ENCODE measurements at regions not wholly inside any gene's neighbourhood (a gene's known extent, or its start where the extent isn't known, plus 50 kb on each side); places are given as distances from the start of the nearest gene placed in this dataset.

- DNase-seq, result no peak
Measured at GRCh38 chr9:73805111-73805510, 653.4 kb downstream of the ANXA1 start.

DNA sequence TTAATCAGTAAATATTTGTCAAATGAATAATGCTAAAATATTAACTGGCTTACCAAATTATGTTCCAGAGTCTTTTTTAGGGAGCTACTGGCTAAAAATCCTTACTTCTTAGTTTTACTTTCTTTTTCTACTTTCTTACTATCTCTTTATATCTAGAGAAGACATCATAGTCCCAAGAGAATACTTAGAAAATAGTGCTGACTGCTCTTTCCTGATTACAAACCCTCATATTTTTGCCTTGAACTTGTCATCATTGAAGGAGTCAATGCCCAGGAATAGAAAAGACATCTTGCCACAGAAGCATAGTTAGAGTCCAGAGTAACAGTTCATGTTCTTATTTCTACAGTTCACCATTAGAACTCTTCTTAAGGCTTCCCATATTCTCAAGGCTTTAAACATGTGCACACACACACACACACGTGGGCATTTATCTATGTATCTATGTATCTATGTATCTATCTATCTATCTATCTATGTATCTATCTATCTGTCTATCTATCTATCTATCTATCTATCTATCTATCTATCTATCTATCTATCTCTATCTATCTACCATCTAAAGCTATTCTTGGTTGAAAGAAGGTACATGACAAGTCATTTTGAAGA, 654.3 kb downstream of the ANXA1 start:
- no peak for DNase-seq

- no peak for DNase-seq
Measured at GRCh38 chr9:73806876-73807275, 655.2 kb downstream of the ANXA1 start.

- DNase-seq, result no peak
Measured at GRCh38 chr9:73807952-73808351, 656.3 kb downstream of the ANXA1 start.

DNA sequence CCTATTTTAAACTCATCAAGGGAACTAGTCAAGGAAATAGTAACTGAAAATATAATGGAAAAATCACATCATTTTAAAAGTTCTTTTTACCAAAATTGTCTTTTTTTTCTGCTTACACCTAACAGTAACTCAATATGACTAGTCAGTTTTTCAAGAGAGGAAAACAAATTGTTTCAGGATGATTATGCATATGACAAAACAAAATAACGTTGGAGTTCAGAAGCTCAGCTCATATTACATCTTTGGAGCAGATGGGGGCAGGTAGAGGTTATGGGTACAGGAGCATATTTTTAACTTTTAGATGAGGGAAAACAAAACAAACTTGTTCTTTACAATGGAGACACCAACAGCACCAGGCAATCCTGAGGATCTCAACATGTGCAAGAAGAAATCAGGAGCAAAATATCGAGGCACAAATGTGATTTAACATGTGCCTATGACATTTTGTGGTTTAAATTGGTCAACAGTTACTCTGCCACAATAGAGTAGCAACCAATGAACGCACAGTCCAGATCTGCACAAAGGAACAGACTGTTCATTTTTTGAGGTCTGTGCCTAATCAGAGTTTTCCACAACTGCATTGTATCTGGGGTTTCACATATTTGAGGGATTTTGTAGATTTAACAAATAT, 659.0 kb downstream of the ANXA1 start:
- DNase-seq, result no peak

GRCh38 chr9:73813546-73813945, 661.9 kb downstream of the ANXA1 start:
- no peak for DNase-seq

DNA sequence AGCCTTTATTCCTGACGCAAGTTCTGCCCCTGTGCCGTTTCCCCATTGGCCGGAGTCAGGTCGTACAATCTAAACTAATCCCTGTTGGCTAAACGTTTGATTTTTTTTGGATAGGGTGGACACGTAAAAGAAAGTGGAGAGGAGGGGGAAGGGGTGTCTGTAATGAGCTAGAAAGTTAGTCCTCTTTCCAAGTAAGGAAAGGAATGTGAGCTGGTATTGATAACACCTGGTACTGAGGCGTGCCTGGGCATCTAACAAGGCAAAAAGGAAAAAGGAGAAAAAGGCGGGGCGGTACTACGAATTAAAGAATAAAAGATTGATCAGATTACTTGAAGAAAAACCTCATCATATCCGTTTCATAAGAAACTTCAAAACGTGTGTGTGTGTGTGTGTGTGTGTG, 665.2 kb downstream of the ANXA1 start:
- DNase-seq, result no peak

DNA sequence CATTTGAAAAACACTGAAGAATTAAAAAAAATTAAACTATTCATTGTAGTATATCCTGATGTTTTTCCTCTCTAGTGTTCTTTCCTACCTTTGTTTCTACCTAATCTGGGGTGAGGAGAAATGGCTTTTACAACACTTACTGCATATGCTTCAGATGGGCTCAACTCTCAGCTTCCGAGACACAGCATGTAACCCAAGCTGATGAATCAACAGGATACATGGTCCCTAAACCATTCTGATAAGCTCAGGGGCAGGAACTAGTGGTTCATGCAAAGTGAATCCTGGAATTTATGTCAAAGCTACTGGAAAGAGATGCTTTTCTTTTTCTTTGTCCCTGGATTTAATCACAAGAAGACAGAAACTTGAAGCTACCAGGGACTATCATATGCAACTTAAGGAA, 672.5 kb upstream of the RORB start:
- no peak for DNase-seq

DNA sequence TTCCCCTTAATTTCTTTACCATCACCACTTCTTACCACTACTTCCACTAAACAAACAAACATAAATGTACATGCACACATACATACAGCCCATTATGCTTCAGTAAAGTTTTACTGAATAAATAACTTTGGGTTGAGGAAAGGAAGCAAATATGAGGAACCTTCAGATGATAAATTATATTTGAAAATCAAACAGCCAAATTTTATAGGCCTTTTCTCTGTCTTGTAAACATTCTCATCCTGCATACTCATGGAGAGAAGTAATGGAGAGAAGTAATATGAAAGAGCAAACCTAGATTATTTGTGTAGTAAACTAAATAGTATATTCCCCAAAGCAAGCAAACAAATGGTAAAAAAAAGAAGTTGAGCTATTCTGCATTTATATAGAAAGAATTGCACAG, 658.3 kb upstream of the RORB start:
- DNase-seq, result no peak

DNA sequence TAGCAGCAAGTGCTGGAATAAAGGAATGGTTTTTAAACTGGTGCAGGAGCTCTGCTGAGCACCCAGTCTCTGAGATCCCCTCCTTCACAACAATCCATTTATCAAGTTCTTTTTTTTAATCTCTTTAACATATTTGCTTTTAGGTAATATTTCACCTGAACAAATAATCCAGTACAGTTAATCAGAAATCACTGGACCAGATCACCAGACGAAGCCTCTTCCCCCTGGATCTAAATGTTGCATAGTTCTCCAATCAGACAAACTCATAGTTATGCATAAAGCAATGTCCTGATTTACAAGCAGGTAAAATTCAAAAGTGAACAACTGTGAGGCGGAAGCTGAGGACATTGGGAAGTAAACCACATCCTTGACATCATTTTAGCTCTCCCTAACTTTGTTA, 657.7 kb upstream of the RORB start:
- no peak for DNase-seq

DNA sequence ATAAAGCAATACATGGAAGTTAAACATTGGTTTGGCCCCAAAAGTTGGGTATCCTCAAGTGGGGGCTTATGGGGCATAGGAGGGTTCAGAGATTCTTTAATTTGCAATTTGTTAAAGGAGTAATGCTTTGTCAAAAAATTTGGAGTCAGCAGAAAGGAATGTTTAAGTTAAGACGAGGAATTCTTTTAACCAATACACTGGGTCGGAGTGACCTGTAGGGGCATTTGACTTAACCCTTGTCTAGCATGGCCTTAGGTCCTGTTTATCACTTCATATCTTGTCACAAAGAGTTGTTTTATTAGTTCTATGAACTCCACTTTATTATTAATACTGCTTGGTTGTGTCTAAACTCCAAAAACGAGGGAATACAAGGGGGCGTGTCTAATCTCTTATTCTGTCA, 656.1 kb upstream of the RORB start:
- DNase-seq, result no peak

- DNase-seq, result no peak
Measured at GRCh38 chr9:73844135-73844534, 653.0 kb upstream of the RORB start.

- DNase-seq, result no peak
Measured at GRCh38 chr9:73845539-73845938, 651.6 kb upstream of the RORB start.

DNA sequence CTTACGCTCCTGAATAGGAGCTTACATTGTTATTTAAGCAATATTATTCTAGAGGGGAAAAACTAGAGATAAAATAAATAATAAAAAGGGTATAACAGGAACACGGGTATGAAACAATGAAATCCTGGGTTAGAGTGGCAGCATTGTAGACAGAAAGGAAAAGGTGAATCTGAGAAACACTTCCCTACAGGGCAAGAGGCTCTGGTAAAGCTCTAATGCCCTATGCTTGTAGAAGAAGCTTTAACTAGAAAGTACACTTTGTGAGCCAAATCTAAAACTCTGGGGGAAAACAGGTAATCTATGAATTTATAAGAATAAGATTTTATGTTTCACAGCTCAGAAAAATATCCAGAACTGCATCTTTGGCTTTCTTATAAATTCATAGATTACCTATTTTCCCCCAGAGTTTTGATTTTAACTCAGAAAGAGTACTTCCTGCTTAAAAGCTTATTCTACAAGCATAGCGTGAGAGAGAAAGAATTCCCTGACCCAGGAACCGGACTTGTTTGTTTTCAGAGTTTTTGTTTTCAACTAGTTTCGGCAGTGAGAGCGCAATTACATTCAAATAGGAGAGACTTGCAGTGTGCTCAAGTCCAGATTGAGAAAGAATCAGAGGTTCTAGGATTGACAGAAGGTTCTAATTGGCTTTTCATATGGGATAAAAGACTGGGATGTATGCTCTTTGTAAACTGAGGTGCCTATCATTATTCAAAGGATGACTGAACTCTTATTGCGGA, 651.0 kb upstream of the RORB start:
- DNase-seq, result no peak

GRCh38 chr9:73847536-73847935, 649.6 kb upstream of the RORB start:
- DNase-seq, result no peak

DNA sequence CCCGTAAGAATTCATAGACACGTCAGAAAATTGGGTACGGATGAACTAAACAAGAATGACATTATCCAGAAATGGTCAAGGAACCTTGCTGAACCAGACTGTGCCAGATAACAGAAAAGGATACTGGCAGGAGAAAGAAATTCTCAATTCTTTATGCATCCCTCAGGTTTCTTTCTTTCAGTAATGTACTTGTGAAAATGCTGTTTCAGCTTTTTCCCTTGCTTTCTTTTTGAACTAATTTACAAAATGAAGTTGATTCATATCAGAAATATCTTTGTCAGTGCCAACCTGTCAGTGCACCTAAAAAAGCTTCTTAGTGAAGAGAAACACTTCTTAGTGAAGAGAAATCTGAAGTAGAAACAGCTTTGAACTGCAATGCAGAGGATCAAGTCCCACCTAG, 643.6 kb upstream of the RORB start:
- no peak for DNase-seq

DNA sequence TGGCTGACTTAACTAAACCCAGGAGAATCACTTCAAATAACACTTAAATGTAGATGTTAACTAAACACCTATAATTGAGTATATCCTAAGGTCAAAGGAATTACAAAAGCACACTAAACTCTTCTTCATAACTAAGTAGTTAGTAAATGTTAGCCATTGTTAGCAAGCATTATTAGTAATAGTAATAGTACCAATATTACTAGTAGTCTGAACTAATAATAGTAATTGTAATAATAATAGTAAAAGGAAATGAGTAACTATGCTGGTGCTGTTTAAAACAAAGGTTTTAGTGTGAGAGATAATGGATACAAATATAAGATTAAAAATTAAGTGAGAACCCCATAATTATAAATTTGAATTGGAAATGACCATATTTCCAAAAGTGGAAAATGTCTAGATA, 641.9 kb upstream of the RORB start:
- no peak for DNase-seq

DNA sequence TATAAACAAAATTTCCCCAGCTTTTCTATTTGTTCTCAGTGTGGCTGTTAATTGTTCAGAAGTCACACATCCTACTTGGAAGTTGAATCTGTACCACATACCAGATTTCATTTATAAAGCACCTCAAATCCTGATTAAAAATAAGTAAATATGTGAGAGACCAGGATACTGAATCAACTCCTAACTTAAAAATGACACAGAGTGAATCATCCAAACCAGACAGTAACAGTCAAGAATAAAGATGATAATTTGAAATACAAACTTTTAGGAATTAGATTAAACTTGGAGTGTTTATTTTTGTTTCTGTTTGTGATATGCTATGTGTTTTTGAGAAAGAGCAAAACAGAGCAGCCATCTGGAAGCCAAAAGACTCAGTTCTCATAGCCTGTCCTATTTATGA, 633.2 kb upstream of the RORB start:
- DNase-seq, result no peak

- DNase-seq, result no peak
Measured at GRCh38 chr9:73866451-73866850, 630.7 kb upstream of the RORB start.

- no peak for DNase-seq
Measured at GRCh38 chr9:73869264-73869663, 627.9 kb upstream of the RORB start.

DNA sequence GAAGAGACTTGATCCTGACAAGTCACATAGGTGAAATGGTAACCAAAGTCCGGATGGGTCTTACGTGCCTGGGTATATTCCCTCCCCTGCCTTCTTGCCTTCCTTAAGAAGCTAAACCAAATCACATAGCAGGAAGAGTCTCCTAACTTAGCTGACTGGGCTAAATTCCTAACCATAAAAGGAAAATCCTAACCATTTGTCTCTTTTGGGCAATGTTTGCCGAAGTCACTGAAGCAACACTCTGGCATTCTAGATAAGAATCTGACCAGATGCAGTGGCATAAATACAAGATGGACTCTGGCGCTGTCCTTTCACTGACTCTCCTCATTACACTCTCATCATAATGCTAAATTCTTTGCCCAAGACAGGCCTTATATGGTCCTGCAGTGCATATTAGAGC, 625.5 kb upstream of the RORB start:
- no peak for DNase-seq

DNA sequence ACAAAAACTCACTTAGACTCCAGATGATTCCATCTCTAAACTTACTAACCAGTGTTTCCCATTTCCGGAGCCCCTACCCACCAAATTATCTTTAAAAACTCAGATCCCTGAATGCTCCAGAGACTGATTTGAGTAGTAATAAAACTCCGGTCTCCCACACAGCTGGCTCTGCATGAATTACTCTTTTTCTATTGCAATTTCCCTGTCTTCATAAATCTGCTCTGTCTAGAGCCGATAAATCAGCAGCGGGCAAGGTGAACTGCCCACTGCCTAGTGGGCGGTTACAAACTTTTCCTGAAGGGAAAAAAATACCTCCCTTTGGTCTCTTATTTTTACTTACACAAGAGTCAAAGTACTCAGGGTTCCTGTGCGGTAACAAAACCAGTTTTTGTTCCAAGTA, 624.4 kb upstream of the RORB start:
- DNase-seq, result no peak

DNA sequence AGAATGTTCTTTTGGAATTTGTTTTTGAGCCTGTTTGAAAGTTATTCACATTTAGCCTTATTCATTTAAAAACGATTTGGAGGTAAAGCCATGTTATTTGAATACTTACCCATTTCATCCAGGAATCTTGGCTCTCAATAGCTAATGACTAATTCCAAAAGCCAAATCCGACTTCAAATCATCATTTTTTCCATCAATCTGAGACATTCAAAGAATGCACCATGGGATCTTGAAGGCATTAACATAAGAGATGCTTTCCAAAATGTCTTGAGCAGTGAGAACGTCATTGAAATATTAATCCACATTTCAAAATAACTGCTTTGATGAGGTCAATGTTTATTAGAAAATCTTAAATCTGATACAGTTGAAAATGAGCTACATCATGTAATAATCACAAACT, 617.0 kb upstream of the RORB start:
- DNase-seq, result no peak

- DNase-seq, result no peak
Measured at GRCh38 chr9:73889023-73889422, 608.1 kb upstream of the RORB start.

Data from GF-D8 (cell line).